ENCODE measurements at regions not wholly inside any gene's neighbourhood (a gene's known extent, or its start where the extent isn't known, plus 50 kb on each side); places are given as distances from the start of the nearest gene placed in this dataset.

- Mint-ChIP-seq H3K36me3 (ENCODE audit: low read depth, unreplicated experiment) (no peaks in the 10 kb centered on the region), H3K4me3 (ENCODE audit: unreplicated experiment) (no peak overlapping the region), H3K27ac (ENCODE audit: unreplicated experiment) (no peak overlapping the region), H3K4me1 (ENCODE audit: low read depth, unreplicated experiment) (no peaks in the 10 kb centered on the region), H3K27me3 (ENCODE audit: low read depth, unreplicated experiment) (peaks cover 24% of the 10 kb centered on the region), H3K9me3 (ENCODE audit: unreplicated experiment) (no peaks in the 10 kb centered on the region)
- H3K9ac ChIP-seq (ENCODE audit: low read length) = no peak overlapping the region
- no peaks in the 10 kb centered on the region for H4K20me1 ChIP-seq (ENCODE audit: insufficient read depth, low read length)
- no peaks in the 10 kb centered on the region for H3K79me2 ChIP-seq (ENCODE audit: insufficient read depth, low read length)
- no peaks in the 10 kb centered on the region for H3K36me3 ChIP-seq (ENCODE audit: insufficient read depth, low read length)
- TF ChIP-seq EZH2 (IDR thresholded peaks at IDR 0.05; ENCODE audit: insufficient read depth, low read length) (no peak), CTCF (IDR thresholded peaks at IDR 0.05; ENCODE audit: insufficient read depth, low read depth, low read length) (no peak)
- no peak for FAIRE-seq
- no peaks in the 10 kb centered on the region for H3K9me3 ChIP-seq (ENCODE audit: insufficient read depth, low read depth, low read length)
- H2AFZ ChIP-seq (ENCODE audit: low read depth, low read length) = no peak overlapping the region
- no peaks in the 10 kb centered on the region for H3K4me1 ChIP-seq (ENCODE audit: insufficient read depth, low read length)
- H3K27ac ChIP-seq (ENCODE audit: low read depth, low read length) = no peak overlapping the region
- no peak overlapping the region for H3K4me2 ChIP-seq (ENCODE audit: low read length)
- DNase-seq (ENCODE audit: low read depth) = no peak
- no peaks in the 10 kb centered on the region for H3K27me3 ChIP-seq (ENCODE audit: insufficient read depth, low read length)
- no peak overlapping the region for H3K4me3 ChIP-seq (ENCODE audit: insufficient read depth, low read depth, low read length)
Measured at GRCh38 chr10:42971251-42971599, 105.6 kb upstream of the RET start.

- H3K4me1 ChIP-seq (ENCODE audit: insufficient read depth, low read length) = no peaks in the 10 kb centered on the region
- no peak for FAIRE-seq
Measured at GRCh38 chr10:42972946-42973345, 103.9 kb upstream of the RET start.

GRCh38 chr10:42973411-42973810, 103.5 kb upstream of the RET start:
- H3K27ac ChIP-seq (ENCODE audit: low read depth, low read length) = no peak overlapping the region
- FAIRE-seq = no peak
- H3K36me3 Mint-ChIP-seq (ENCODE audit: low read depth, unreplicated experiment) = no peaks in the 10 kb centered on the region
- no peak overlapping the region for H2AFZ ChIP-seq (ENCODE audit: low read depth, low read length)
- no peak overlapping the region for H3K4me2 ChIP-seq (ENCODE audit: low read length)
- no peak overlapping the region for H3K4me3 Mint-ChIP-seq (ENCODE audit: unreplicated experiment)
- H3K4me3 ChIP-seq (ENCODE audit: insufficient read depth, low read depth, low read length) = no peak overlapping the region
- no peaks in the 10 kb centered on the region for H3K36me3 ChIP-seq (ENCODE audit: insufficient read depth, low read length)
- H4K20me1 ChIP-seq (ENCODE audit: insufficient read depth, low read length) = no peaks in the 10 kb centered on the region
- H3K9me3 ChIP-seq (ENCODE audit: insufficient read depth, low read depth, low read length) = no peaks in the 10 kb centered on the region
- H3K4me1 ChIP-seq (ENCODE audit: insufficient read depth, low read length) = no peaks in the 10 kb centered on the region
- no peak for TF ChIP-seq CTCF (IDR thresholded peaks at IDR 0.05; ENCODE audit: insufficient read depth, low read depth, low read length)
- TF ChIP-seq EZH2 (IDR thresholded peaks at IDR 0.05; ENCODE audit: insufficient read depth, low read length) = no peak
- no peaks in the 10 kb centered on the region for H3K9me3 Mint-ChIP-seq (ENCODE audit: unreplicated experiment)
- no peaks in the 10 kb centered on the region for H3K27me3 ChIP-seq (ENCODE audit: insufficient read depth, low read length)
- H3K79me2 ChIP-seq (ENCODE audit: insufficient read depth, low read length) = no peaks in the 10 kb centered on the region
- no peak overlapping the region for H3K9ac ChIP-seq (ENCODE audit: low read length)
- DNase-seq (ENCODE audit: low read depth) = no peak
- no peak overlapping the region for H3K27ac Mint-ChIP-seq (ENCODE audit: unreplicated experiment)
- peaks cover 30% of the 10 kb centered on the region for H3K27me3 Mint-ChIP-seq (ENCODE audit: low read depth, unreplicated experiment)
- H3K4me1 Mint-ChIP-seq (ENCODE audit: low read depth, unreplicated experiment) = no peaks in the 10 kb centered on the region

More at GRCh38 chr10:42972946-42973345, 103.9 kb upstream of the RET start:
- no peaks in the 10 kb centered on the region for H3K4me1 Mint-ChIP-seq (ENCODE audit: low read depth, unreplicated experiment)
- Histone ChIP-seq H2AFZ (ENCODE audit: low read depth, low read length) (no peak overlapping the region), H3K4me2 (ENCODE audit: low read length) (no peak overlapping the region), H3K27me3 (ENCODE audit: insufficient read depth, low read length) (no peaks in the 10 kb centered on the region), H3K79me2 (ENCODE audit: insufficient read depth, low read length) (no peaks in the 10 kb centered on the region), H4K20me1 (ENCODE audit: insufficient read depth, low read length) (no peaks in the 10 kb centered on the region), H3K4me3 (ENCODE audit: insufficient read depth, low read depth, low read length) (no peak overlapping the region), H3K36me3 (ENCODE audit: insufficient read depth, low read length) (no peaks in the 10 kb centered on the region), H3K9me3 (ENCODE audit: insufficient read depth, low read depth, low read length) (no peaks in the 10 kb centered on the region), H3K9ac (ENCODE audit: low read length) (no peak overlapping the region), H3K27ac (ENCODE audit: low read depth, low read length) (no peak overlapping the region)
- H3K27ac Mint-ChIP-seq (ENCODE audit: unreplicated experiment) = no peak overlapping the region
- no peak overlapping the region for H3K4me3 Mint-ChIP-seq (ENCODE audit: unreplicated experiment)
- H3K27me3 Mint-ChIP-seq (ENCODE audit: low read depth, unreplicated experiment) = peaks cover 30% of the 10 kb centered on the region
- TF ChIP-seq CTCF (IDR thresholded peaks at IDR 0.05; ENCODE audit: insufficient read depth, low read depth, low read length) (no peak), EZH2 (IDR thresholded peaks at IDR 0.05; ENCODE audit: insufficient read depth, low read length) (no peak)
- H3K9me3 Mint-ChIP-seq (ENCODE audit: unreplicated experiment) = no peaks in the 10 kb centered on the region
- no peak for DNase-seq (ENCODE audit: low read depth)
- H3K36me3 Mint-ChIP-seq (ENCODE audit: low read depth, unreplicated experiment) = no peaks in the 10 kb centered on the region

Measured in astrocyte (in vitro differentiated cells and primary cell).